HL-60 (cell line): ENCODE measurements at regions not wholly inside any gene's neighbourhood (a gene's known extent, or its start where the extent isn't known, plus 50 kb on each side); places are given as distances from the start of the nearest gene placed in this dataset.

ENCODE experiments used
- DNase-seq, 2 experiments: peaks; one replicate each; pipeline ENCODE4 v3.0.0-alpha.2; 2010 to 2020; ENCODE audit warnings: low read depth in 1 of 2, low spot score in 1 of 2
- H3K27ac ChIP-seq: fragments of 250-450 bp; sonication (Bioruptor Pico); replicated peaks from 2 replicates; pipeline ENCODE4 v1.5.1; 2020; ENCODE audit warnings: mild to moderate bottlenecking, moderate library complexity
- H3K27me3 ChIP-seq: fragments of 250-450 bp; sonication (Bioruptor Pico); 2 replicates; pipeline ENCODE4 v1.5.1; 2021; ENCODE audit warnings: mild to moderate bottlenecking, moderate library complexity; ENCODE audit not compliant: insufficient read depth, poor library complexity, severe bottlenecking
- H3K4me3 ChIP-seq: replicated peaks from 2 replicates; pipeline ENCODE4 v1.5.1; 2011; ENCODE audit warnings: mild to moderate bottlenecking, control low read depth, low read length; ENCODE audit not compliant: insufficient read depth
- GABPA ChIP-seq: IDR thresholded peaks from 2 replicates; pipeline ENCODE4 v1.6.1; 2012; ENCODE audit warnings: low read depth
- POLR2AphosphoS5 ChIP-seq: IDR thresholded peaks from 2 replicates; pipeline ENCODE4 v1.6.1; 2012; ENCODE audit warnings: low read depth
- SPI1 ChIP-seq: IDR thresholded peaks from 2 replicates; pipeline ENCODE4 v1.6.1; 2012; ENCODE audit warnings: low read depth, mild to moderate bottlenecking, borderline replicate concordance
- TF ChIP-seq, protein P1 (sequence below): IDR thresholded peaks from 2 replicates; pipeline ENCODE4 v1.6.1; 2012; ENCODE audit warnings: low read depth; ENCODE audit not compliant: insufficient replicate concordance
- TF ChIP-seq, protein P2 (sequence below): IDR thresholded peaks from one replicate; pipeline ENCODE4 v1.5.1; 2011; ENCODE audit warnings: low read length, control low read depth, inconsistent platforms; ENCODE audit not compliant: insufficient read depth

DNA sequence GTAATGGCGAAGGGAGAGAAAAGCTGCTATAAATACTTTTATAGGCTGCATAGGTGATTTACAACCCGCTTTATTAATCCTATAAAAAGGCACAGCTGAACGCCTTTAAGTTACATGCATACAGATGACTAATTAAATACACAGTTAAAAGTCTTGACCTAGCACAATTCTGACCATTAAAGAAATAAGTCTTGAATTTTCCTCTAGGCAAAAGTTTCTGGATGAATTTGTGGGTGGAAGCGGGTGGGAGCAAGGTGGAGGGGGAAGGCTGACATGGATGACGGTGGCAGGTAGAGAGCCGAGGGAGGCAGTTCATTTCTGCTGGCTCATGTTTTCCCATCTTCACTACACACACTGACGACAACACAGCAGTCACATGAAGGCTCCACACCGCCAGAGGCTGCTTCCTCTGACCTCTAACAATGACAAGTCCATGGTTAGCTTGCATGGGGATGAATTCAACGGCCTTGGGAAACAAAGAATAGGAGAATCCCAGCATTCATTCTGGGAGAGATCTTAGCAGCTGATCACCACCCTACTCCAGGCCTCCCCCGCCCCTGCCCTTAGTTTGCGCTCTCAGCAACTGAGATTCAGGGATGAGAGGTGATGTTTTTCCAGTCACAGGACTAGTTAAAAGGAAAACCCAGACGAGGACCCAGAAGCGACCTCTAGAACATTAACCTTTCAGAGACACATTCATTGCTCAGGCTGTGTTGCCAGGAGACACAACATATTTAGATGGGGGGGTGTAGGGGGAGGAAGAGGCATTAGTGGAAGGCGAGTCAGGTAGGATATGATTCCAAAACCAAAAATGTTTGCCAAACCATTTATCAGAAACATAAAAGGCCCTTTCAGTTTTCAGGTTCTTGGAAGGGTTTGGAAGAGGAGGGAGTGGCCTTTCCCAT lies 329.3 kb downstream of the PIK3R1 start:
- no peak overlapping the region for H3K27ac ChIP-seq
- TF ChIP-seq, protein P1, sequence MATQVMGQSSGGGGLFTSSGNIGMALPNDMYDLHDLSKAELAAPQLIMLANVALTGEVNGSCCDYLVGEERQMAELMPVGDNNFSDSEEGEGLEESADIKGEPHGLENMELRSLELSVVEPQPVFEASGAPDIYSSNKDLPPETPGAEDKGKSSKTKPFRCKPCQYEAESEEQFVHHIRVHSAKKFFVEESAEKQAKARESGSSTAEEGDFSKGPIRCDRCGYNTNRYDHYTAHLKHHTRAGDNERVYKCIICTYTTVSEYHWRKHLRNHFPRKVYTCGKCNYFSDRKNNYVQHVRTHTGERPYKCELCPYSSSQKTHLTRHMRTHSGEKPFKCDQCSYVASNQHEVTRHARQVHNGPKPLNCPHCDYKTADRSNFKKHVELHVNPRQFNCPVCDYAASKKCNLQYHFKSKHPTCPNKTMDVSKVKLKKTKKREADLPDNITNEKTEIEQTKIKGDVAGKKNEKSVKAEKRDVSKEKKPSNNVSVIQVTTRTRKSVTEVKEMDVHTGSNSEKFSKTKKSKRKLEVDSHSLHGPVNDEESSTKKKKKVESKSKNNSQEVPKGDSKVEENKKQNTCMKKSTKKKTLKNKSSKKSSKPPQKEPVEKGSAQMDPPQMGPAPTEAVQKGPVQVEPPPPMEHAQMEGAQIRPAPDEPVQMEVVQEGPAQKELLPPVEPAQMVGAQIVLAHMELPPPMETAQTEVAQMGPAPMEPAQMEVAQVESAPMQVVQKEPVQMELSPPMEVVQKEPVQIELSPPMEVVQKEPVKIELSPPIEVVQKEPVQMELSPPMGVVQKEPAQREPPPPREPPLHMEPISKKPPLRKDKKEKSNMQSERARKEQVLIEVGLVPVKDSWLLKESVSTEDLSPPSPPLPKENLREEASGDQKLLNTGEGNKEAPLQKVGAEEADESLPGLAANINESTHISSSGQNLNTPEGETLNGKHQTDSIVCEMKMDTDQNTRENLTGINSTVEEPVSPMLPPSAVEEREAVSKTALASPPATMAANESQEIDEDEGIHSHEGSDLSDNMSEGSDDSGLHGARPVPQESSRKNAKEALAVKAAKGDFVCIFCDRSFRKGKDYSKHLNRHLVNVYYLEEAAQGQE = no peak
- no peak for TF ChIP-seq POLR2AphosphoS5
- no peak for TF ChIP-seq GABPA
- TF ChIP-seq, protein P2, sequence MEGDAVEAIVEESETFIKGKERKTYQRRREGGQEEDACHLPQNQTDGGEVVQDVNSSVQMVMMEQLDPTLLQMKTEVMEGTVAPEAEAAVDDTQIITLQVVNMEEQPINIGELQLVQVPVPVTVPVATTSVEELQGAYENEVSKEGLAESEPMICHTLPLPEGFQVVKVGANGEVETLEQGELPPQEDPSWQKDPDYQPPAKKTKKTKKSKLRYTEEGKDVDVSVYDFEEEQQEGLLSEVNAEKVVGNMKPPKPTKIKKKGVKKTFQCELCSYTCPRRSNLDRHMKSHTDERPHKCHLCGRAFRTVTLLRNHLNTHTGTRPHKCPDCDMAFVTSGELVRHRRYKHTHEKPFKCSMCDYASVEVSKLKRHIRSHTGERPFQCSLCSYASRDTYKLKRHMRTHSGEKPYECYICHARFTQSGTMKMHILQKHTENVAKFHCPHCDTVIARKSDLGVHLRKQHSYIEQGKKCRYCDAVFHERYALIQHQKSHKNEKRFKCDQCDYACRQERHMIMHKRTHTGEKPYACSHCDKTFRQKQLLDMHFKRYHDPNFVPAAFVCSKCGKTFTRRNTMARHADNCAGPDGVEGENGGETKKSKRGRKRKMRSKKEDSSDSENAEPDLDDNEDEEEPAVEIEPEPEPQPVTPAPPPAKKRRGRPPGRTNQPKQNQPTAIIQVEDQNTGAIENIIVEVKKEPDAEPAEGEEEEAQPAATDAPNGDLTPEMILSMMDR = no peak
- no peak for TF ChIP-seq SPI1
- no peak for DNase-seq

DNA sequence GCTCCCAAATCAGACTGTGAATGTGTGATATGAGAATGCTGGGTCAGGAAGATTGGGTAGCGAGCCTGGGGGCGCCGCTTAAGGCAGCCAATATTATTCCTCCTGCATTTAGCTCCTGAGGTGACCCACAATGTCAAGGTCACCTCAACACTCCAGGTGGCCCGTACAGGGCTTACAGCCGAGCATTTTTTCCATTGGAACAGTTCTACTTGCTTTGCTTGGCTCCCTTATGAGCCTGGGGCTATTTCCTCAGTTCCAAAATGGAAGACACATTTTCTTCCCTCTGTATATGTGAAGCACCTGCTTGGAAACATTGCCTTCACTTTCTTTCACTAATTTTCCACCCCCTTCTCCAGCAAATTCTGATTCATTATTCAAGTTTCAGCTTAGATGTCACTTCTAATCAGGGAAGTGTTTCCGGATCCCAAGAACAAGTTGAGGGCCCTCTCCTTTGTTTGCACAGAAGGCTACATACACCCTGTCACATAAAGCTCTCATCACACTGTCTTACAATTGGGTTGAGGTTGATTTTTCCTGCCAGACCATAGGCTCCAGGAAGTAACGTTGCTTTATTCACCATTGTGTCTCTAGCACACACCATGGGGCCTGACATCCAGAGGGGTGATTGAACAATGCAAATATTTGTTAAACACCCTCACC lies 330.2 kb downstream of the PIK3R1 start:
- H3K4me3 ChIP-seq = no peak overlapping the region
- no peaks in the 10 kb centered on the region for H3K27me3 ChIP-seq
- TF ChIP-seq, protein P1 = no peak
- no peak for TF ChIP-seq POLR2AphosphoS5
- no peak for TF ChIP-seq SPI1
- TF ChIP-seq GABPA = no peak
- no peak for DNase-seq
- H3K27ac ChIP-seq = no peak overlapping the region

More for the DNA sequence above, 329.3 kb downstream of the PIK3R1 start:
- no peaks in the 10 kb centered on the region for H3K27me3 ChIP-seq
- H3K4me3 ChIP-seq = no peak overlapping the region

DNA sequence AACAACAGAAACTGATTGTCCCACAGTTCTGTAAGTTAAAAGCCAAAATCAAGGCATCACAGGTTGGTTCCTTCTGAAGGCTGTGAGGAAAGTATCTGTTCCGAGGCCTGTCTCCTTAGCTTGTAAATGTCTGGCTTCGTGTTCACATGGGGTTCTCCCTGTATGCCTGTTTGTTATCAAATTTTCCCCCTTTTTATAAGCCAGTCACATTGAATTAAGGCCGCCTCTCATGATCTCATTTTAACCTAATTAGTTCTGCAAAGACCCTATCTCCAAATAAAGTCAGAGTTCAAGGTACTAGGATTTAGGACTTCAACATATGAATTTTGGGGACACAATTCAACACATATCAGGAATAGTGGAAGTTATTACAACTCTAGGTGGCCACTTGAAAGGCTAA lies 331.5 kb downstream of the PIK3R1 start:
- no peak for DNase-seq

DNA sequence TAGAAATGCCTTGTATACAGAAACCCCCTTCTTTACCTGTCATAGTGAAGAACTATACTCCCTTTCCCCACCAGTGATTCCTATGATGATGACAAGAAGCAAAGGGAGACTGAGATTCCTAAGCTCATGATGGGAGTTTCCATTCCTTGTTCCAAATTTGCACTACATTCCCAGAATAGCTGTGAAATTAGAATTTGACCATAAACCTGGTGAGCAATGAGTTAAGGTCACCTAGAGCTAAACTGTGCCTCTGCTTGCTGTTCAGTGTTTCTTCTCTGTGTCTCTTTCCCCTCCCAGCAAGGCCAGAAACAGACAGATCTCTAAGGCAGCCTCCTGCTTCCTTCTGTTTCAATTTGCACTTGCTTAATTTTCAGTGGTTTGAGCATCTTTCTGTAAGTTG lies 332.1 kb downstream of the PIK3R1 start:
- no peak overlapping the region for H3K4me3 ChIP-seq
- no peaks in the 10 kb centered on the region for H3K27me3 ChIP-seq
- DNase-seq = no peak
- no peak overlapping the region for H3K27ac ChIP-seq
- TF ChIP-seq SPI1 (no peak), POLR2AphosphoS5 (no peak), GABPA (no peak)
- TF ChIP-seq, protein P2 = no peak
- TF ChIP-seq, protein P1 = no peak

More for the DNA sequence above, 331.5 kb downstream of the PIK3R1 start:
- no peaks in the 10 kb centered on the region for H3K27me3 ChIP-seq
- no peak overlapping the region for H3K4me3 ChIP-seq
- TF ChIP-seq SPI1 = no peak
- no peak overlapping the region for H3K27ac ChIP-seq
